HEK293 (cell line): ENCODE measurements at regions not wholly inside any gene's neighbourhood (a gene's known extent, or its start where the extent isn't known, plus 50 kb on each side); places are given as distances from the start of the nearest gene placed in this dataset.

Source experiments
- CTCF ChIA-PET: fragments of 350-600 bp; formaldehyde crosslinking; extraction: SDS; loops from one replicate; lab custom pipeline; 2021; ENCODE audit warnings: antibody characterized with exemption; lab: Yijun Ruan, JAX
- POLR2A ChIA-PET: fragments of 300-600 bp; formaldehyde crosslinking; extraction: SDS; loops from one replicate; lab custom pipeline; 2020; ENCODE audit warnings: antibody characterized with exemption, inconsistent platforms; lab: Yijun Ruan, JAX
- H3K27ac ChIP-seq: fragments of 200-500 bp; sonication (Bioruptor generic); 2 replicates; pipeline ENCODE4 v1.5.1; 2014; ENCODE audit warnings: low read depth, low read length, control low read depth, inconsistent platforms; ENCODE audit errors: extremely low read depth
- H3K36me3 ChIP-seq, 2 experiments: fragments of 200-500 bp in 1 of 2; sonication (Bioruptor generic) in 1 of 2; 1 replicate in 1 of 2; 2 replicates in 1 of 2; pipeline ENCODE4 v1.5.1; 2014 to 2017; ENCODE audit warnings: inconsistent platforms in 2 of 2, low read length in 2 of 2; ENCODE audit not compliant: control insufficient read depth in 2 of 2, insufficient read depth in 1 of 2
- H3K4me1 ChIP-seq: fragments of 200-500 bp; sonication (Bioruptor generic); 2 replicates; pipeline ENCODE4 v1.5.1; 2014; ENCODE audit warnings: mild to moderate bottlenecking, low read length, inconsistent platforms; ENCODE audit not compliant: control insufficient read depth, insufficient read depth
- H3K4me3 ChIP-seq: 2 replicates; pipeline ENCODE4 v1.5.1; 2011; ENCODE audit warnings: low read depth, mild to moderate bottlenecking, control low read depth, low read length, moderate library complexity
- H3K9me3 ChIP-seq: fragments of 200-500 bp; sonication (Bioruptor generic); 2 replicates; pipeline ENCODE4 v1.5.1; 2014; ENCODE audit warnings: low read depth, low read length, inconsistent platforms; ENCODE audit not compliant: control insufficient read depth, insufficient read depth
- BCL11A ChIP-seq: fragments of 450-650 bp; formaldehyde crosslinking; IDR thresholded peaks from 2 replicates; pipeline ENCODE4 v1.5.1; 2016; ENCODE audit warnings: low read depth, missing biosample characterization, missing genetic modification characterization
- BCL6B ChIP-seq: fragments of 450-650 bp; formaldehyde crosslinking; IDR thresholded peaks from 2 replicates; pipeline ENCODE4 v1.5.1; 2017; ENCODE audit warnings: missing biosample characterization, missing genetic modification characterization
- HOXD13 ChIP-seq: sonication (generic); formaldehyde crosslinking; IDR thresholded peaks from 2 replicates; pipeline ENCODE4 v1.8.0; 2022; ENCODE audit warnings: missing genetic modification reagents, borderline replicate concordance
- KLF16 ChIP-seq: fragments of 450-650 bp; formaldehyde crosslinking; IDR thresholded peaks from 2 replicates; pipeline ENCODE4 v1.5.1; 2017; ENCODE audit warnings: missing biosample characterization, missing genetic modification characterization
- OVOL3 ChIP-seq: fragments of 450-650 bp; formaldehyde crosslinking; IDR thresholded peaks from 2 replicates; pipeline ENCODE4 v1.5.1; 2016; ENCODE audit warnings: missing biosample characterization, missing genetic modification characterization
- PRDM2 ChIP-seq: fragments of 450-650 bp; formaldehyde crosslinking; IDR thresholded peaks from 2 replicates; pipeline ENCODE4 v1.5.1; 2016; ENCODE audit warnings: missing biosample characterization, missing genetic modification characterization, borderline replicate concordance
- ZBTB20 ChIP-seq: fragments of 450-650 bp; formaldehyde crosslinking; IDR thresholded peaks from 2 replicates; pipeline ENCODE4 v1.5.1; 2016; ENCODE audit warnings: missing biosample characterization, missing genetic modification characterization
- ZBTB44 ChIP-seq: fragments of 450-650 bp; IDR thresholded peaks from 2 replicates; pipeline ENCODE4 v1.5.1; 2018; ENCODE audit warnings: missing biosample characterization, mild to moderate bottlenecking, missing genetic modification characterization
- ZBTB48 ChIP-seq: fragments of 450-650 bp; formaldehyde crosslinking; IDR thresholded peaks from 2 replicates; pipeline ENCODE4 v1.5.1; 2016; ENCODE audit warnings: missing biosample characterization, missing genetic modification characterization
- ZNF114 ChIP-seq: fragments of 450-650 bp; formaldehyde crosslinking; IDR thresholded peaks from 2 replicates; pipeline ENCODE4 v1.5.0; 2017; ENCODE audit warnings: missing biosample characterization, missing genetic modification characterization
- ZNF132 ChIP-seq: fragments of 450-650 bp; formaldehyde crosslinking; IDR thresholded peaks from 2 replicates; pipeline ENCODE4 v1.5.1; 2017; ENCODE audit warnings: missing biosample characterization, missing genetic modification characterization, borderline replicate concordance
- ZNF398 ChIP-seq: fragments of 450-650 bp; formaldehyde crosslinking; IDR thresholded peaks from 2 replicates; pipeline ENCODE4 v1.5.1; 2017; ENCODE audit warnings: missing biosample characterization, missing genetic modification characterization
- ZNF426 ChIP-seq: fragments of 450-650 bp; formaldehyde crosslinking; IDR thresholded peaks from 2 replicates; pipeline ENCODE4 v1.5.1; 2017; ENCODE audit warnings: missing biosample characterization, missing genetic modification characterization, mild to moderate bottlenecking, inconsistent platforms, moderate library complexity
- ZNF488 ChIP-seq: fragments of 450-650 bp; formaldehyde crosslinking; IDR thresholded peaks from 2 replicates; pipeline ENCODE4 v1.5.1; 2016; ENCODE audit warnings: missing biosample characterization, missing genetic modification characterization
- ZNF654 ChIP-seq: fragments of 450-650 bp; formaldehyde crosslinking; IDR thresholded peaks from 2 replicates; pipeline ENCODE4 v1.5.1; 2016; ENCODE audit warnings: low read depth, missing biosample characterization, missing genetic modification characterization

GRCh38 chr7:16055263-16055976 lies 365.9 kb downstream of the CRPPA start:
- no peaks in the 10 kb centered on the region for H3K4me1 ChIP-seq
- H3K4me3 ChIP-seq: no peak overlapping the region
- TF ChIP-seq ZBTB20 (tag by site-specific recombination) (no peak), BCL11A (tag by site-specific recombination) (no peak), ZBTB48 (tag by site-specific recombination) (no peak)
- H3K27ac ChIP-seq: no peak overlapping the region
- CTCF ChIA-PET: no interaction called here
- POLR2A ChIA-PET: no interaction called here
- no peaks in the 10 kb centered on the region for H3K9me3 ChIP-seq
- no peaks in the 10 kb centered on the region for H3K36me3 ChIP-seq

- no peaks in the 10 kb centered on the region for H3K36me3 ChIP-seq
- H3K4me1 ChIP-seq: no peaks in the 10 kb centered on the region
- TF ChIP-seq HOXD13 (CRISPR knock-in tag) (no peak), ZNF654 (tag by site-specific recombination) (no peak), ZBTB44 (tag by site-specific recombination) (no peak), KLF16 (no peak), OVOL3 (tag by site-specific recombination) (no peak), PRDM2 (tag by site-specific recombination) (no peak), ZNF398 (no peak), ZNF488 (no peak), ZNF426 (tag by site-specific recombination) (no peak), ZNF132 (tag by site-specific recombination) (no peak), ZNF114 (tag by site-specific recombination) (no peak), BCL6B (tag by site-specific recombination) (no peak)
- ChIA-PET CTCF (no interaction called here), POLR2A (no interaction called here)
- no peaks in the 10 kb centered on the region for H3K9me3 ChIP-seq
- H3K27ac ChIP-seq: no peak overlapping the region
- no peak overlapping the region for H3K4me3 ChIP-seq
Measured at GRCh38 chr7:16051561-16052255, 365.2 kb upstream of the MEOX2 start.
